NOMO-1 treated with dmso at 0.1 percent for 144 hours (cell line): ENCODE measurements at regions not wholly inside any gene's neighbourhood (a gene's known extent, or its start where the extent isn't known, plus 50 kb on each side); places are given as distances from the start of the nearest gene placed in this dataset.

Experiments used
- DNase-seq: peaks from one replicate; lab custom pipeline; 2025; ENCODE audit not compliant: unreplicated experiment; lab: John Stamatoyannopoulos, UW

DNA sequence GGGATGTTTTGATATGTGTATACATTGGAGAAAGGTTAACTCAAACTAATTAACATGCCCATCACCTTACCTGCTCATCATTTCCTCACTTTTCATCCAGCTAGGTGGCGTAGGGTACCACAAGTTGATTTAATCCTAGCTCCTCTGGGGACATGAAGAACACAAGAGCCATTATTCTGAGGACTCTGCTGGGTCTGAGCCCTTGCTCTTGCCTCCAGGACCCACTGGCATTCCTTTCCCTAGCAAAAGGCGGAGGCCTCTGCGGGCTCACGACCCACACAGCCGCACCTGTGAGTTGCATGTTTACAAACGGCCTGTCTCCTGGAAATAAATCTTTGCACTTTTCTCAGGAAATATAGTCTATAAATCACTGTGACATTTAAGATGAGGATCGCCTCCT is 871.9 kb downstream of the TBC1D22A start:
- DNase-seq = no peak

- DNase-seq = no peak
These were observed 870.7 kb downstream of the TBC1D22A start for GRCh38 chr22:47633111-47633510.

DNA sequence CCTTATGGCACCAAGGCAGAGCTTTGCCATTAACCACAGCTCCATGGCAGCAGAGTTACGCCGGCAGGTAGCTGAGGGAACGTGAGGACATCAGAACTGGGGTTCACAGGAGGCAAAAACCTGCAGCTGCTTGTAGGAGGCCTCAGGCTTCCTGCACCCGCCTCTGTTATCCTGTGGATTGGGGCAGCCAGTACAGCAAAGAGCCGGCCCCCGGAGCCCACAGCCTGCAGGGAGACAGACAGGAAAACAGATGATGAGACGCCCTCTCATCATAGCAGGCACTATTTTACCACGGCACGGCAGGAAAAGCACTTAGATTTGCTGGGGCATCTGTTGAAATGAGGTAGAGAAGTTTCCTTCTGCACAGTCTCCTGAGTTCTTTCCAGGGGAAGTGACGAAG is 870.3 kb downstream of the TBC1D22A start:
- DNase-seq = no peak

DNA sequence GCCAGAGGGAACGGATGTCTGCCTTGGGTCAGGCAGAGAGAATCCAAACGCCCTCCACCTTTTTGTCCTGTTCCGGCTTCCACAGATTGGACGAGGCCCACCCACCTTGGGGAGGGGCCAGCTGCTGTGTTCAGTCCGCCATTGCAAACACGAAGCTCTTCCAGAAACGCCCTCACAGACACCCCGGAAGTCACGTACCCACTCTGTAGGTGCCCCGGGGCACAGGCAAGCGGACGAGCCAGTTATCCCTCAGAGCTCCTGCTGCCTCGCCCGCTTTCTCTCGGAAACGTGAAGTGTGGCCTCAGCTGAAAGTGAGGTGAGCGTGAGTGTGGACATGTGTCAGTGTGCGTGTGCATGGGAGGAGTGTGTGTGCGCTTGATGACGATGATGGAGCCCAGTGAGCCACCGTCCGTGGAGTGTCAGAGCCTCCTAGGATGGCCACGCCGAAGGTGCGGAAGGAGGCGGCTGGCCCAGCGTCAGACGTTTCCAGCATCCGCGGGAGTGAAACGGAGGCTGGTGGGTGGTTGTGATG is 869.2 kb downstream of the TBC1D22A start:
- no peak for DNase-seq

GRCh38 chr22:47630741-47631534 is 868.5 kb downstream of the TBC1D22A start:
- DNase-seq = no peak

DNA sequence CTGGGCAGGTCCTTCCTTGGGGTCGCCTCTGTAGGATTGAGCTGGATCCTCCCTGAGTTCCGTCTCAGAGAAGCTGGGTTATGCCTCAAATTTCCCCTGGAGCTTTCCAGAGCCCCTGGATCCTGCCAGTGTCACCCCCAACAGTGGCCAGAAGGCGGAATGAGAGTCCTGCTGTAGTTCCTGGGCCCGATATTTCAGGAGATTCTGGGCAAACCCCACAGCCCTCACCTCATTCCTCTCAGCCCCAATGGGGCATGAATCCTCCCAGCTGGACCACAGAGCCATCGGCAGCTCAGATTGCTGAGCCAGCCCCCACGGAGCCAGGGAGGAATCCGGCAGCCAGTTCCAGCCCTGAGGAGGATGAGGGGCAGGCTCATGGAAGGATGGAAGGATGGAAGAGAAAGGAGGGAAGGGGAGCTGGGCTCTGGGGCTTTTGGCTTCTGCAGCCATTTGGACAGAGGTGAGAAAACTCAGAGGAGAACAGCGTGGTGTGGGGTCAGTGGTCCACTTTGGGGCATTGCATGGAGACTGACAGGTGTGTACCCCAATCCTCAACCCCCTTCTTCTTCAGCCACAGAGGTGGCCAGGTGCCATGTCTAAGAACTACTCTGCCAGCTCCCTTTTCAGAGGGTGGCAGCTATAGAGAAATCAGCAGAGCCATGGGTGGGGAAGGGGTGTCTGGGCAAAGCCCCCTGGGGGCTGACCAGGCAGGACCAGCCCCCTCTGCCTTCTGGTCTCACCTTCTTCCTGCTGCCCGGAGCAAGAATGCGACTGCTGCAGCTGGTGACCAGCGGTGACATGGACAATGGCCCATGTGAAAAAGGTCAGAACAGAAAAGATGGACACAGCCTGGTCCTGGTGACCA is 867.6 kb downstream of the TBC1D22A start:
- DNase-seq = no peak

GRCh38 chr22:47629273-47629711 is 866.8 kb downstream of the TBC1D22A start:
- DNase-seq = no peak

DNA sequence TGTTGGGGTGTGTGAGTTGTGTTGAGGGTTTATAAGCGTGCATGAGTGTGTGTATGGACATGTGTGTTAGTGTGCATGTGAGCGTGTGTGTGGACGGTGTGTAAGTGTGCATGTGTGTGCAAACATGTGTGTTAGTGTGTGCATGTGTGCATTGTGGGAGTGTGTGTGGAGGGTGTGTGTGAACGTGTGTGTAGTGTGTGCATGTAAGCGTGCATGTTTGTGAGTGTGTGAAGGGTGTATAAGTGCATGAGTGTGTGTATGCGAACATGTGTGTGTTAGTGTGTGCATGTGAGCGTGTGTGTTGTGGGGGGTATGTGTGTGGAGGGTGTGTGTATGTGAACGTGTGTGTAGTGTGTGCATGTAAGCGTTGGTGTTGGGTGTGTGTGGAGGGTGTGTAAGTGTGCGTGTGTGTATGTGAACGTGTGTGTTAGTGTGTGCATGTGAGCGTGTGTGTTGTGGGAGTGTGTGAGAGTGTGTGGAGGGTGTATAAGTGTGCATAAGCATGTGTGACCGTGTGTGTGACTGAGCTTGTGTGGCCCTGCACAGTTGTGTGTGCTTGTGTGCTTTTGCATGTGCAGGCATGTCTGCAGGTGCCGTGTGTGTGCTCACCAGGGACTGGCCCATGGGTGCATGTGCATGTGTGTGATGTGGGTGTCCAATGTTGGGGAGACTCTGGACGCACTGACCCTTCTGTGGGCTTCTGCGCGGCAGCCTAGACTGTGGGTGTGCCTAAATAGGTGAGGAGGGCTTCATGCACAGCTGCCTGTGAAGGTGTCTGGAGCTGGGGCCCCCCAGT is 866.2 kb downstream of the TBC1D22A start:
- no peak for DNase-seq

DNA sequence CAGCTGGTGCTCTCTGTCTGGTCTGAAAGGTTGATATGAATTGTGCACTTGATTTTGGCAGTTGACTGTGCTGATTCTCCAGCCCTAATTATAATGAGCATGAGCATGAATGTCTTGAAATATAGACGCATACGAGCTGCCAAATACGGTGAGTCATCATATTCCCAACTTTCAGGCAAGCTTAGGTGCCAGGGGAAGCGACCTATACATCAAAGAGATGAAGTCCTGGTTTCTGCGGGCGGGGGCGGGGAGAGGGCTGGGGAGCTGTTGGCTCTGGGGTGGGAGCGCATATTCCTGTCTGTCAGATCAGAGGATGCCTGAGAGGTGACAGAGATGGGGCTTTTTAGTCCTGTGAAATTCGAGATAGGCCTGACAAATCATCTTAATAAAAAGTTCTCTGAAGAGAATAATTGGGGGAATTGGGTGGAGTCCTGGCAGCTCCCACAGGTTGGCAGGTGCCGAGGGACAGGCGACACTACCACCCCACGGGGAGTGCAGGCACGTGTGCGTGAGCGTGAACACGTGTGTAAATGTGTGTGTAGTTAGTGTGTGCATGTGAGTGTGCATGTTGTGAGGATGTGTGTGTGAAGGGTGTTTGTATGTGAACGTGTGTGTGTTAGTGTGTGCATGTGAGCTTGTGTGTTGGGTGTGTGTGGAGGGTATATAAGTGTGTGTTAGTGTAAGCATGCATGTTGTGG is 865.3 kb downstream of the TBC1D22A start:
- DNase-seq = no peak

DNA sequence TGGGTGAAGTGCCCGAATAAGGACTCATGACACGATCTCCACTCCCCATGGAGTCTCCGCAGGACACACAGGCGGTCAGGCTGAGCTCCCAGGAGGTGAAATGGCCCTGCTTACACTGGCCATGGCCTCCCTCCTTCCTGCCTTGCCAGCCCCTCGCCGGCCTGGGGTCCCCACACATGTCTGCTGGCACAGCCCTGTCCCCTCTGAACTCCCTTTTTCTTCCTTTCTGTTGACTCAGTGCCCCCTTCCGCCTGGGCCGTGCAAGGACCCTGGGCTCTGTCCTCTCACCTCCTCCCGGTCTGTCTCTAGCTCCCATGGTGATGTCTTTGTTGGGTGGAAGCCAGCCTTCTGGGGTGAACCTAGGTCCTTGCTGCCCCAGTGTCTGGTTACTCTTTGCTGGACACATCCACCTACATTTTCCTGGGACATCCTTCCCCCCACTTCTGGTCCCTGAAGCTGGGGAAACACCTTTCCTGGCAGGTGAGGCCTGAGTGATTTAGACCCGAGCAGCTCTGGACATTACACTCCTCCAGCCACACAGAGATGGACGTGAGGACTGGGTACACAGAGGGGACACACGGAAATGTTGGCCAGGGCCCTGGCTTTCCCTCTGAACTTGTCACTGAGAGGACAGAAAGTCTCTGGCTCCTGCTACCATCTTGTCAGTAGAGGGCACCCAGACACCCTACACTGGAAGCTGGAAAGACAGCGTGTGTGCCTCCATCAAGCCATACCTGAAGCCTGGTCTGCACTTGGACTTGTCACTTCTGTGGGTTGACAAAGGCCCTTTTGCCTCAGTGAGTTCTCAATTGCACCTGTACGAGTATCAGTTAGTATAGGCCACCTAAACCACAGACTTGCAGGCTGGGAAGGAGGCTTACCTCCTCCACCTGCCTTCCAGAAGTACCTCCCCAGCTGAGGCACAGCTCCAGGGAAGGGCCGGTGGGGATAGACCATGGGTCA is 864.3 kb downstream of the TBC1D22A start:
- DNase-seq = no peak

GRCh38 chr22:47625531-47626427 is 863.3 kb downstream of the TBC1D22A start:
- no peak for DNase-seq

- DNase-seq = no peak
These were observed 862.5 kb downstream of the TBC1D22A start for GRCh38 chr22:47625013-47625385.

DNA sequence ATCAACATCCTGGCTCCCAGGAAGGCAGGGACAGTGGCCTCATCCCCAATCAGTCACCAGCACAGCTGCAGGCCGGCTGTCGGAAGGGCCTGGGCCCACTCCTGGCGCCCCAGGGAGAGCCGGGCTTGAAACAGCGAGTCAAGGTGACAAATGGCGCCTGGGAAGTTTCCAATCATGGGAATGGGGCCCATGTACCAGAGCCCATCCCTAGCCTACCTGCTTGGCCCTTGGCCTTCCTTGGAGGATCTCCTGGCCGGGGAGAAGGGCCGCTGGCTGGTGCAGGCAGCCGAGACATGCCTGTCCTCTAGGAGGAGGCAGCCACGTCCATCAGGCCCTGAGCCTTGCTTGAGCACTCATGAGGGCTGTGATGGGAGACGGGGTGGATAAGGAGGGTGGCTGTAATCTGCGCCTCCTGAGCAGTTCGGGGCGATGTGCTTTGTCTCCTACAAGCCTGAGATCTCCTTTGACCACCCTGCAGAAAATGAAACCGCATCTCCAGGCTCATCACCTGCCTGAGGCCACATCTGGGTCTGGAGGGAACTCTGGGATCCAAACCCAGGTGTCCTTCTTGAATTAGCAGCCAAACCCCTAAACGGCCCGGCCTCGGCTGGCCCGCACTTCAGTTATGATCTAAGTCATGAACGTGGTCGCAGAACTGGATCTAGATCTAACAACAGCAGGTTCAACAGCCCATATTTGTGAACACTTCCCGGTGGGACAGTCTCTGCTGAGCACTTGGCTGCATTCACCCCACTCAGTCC is 862.0 kb downstream of the TBC1D22A start:
- no peak for DNase-seq

GRCh38 chr22:47623763-47624148 is 861.3 kb downstream of the TBC1D22A start:
- no peak for DNase-seq

DNA sequence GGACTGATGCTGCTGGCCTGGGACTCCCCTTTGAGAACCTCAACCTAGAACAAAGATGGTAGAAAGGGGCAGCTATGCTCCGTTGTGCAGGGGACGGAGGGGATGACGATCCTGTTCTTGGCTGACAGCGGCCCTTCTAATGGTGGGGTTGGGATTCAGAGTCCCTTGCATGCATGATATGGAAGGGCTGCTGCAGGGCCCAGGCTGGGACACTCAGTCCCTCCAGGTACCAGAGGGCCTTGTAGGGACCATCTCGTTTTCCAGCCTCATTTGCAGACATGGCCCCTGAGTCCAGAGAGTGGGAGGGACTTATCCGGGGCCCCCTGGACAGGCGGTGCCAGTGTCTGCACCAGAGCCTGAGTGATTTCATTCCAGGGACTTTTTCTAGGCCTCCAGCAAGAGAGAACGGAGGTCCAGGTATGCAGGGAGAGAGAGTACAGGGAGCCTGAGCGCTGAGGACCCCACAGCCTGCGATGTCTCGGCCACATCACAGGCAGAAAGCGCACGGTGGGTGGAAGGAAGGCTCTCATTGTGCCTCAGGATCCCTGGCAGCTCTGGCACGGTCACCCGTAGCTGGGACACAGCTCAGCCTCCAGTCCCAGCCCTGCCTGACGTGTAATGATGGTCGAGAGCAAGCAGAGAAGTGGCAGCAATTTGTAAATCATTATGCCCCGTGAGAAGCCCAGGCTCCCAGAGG is 860.8 kb downstream of the TBC1D22A start:
- no peak for DNase-seq

DNA sequence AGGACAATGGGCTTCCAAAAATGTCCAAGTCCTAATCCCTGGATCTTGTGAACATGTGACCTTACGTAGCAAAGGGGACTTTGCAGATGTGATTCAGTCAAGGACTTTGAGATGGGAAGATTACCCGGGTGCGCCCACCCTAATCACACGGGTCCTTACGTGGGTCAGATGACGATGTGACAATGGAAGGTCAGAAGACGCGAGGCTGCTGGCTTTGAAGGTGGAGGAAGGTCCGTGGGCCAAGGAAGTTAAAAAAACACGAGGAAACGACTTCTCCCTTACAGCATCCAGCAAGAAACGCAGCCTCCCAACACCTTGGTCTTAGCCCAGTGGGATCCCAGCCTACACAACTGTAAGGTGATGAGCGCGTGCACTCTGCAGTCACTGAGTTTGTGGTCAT is 860.1 kb downstream of the TBC1D22A start:
- no peak for DNase-seq

DNA sequence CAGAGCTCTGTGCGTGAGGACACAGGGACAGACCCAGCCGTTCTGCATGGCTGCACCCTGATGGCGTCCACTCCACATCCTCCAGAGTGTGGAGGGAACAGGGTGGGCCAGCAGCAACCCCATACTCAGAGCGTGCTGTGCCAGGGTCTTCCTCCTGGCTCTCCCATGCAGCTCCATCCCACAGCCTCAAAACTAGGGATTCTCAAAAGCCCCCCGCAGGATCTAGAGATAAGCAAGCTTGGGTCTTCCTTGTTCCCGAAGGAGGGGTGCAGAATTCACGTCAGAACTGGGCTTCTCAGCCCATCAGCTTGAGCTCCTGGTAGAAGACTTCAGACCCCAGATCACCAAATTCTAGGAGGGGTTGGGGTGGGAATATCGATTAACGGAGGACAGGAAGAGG is 858.8 kb downstream of the TBC1D22A start:
- no peak for DNase-seq
